GM18861 (cell line): ENCODE measurements at regions not wholly inside any gene's neighbourhood (a gene's known extent, or its start where the extent isn't known, plus 50 kb on each side); places are given as distances from the start of the nearest gene placed in this dataset.
"Not testable (repeated sequence)": the region's sequence is repeated elsewhere in the genome, so short reads cannot be mapped to it uniquely, and the experiment has no call there.

Source experiments
- ATAC-seq: cut with Tn5 transposase; IDR thresholded peaks from one replicate; pipeline ENCODE4 v1.9.1; 2021; ENCODE audit not compliant: unreplicated experiment

GRCh38 chr2:47690706-47691325, 92.1 kb upstream of the MSH6 start:
- ATAC-seq = not testable (repeated sequence)

GRCh38 chr2:47690132-47690531, 92.8 kb upstream of the MSH6 start:
- no peak for ATAC-seq

GRCh38 chr2:47689118-47689517, 93.8 kb upstream of the MSH6 start:
- ATAC-seq = peak; percentile 44

GRCh38 chr2:47688561-47688960, 94.4 kb upstream of the MSH6 start:
- no peak for ATAC-seq

GRCh38 chr2:47687856-47688255, 95.1 kb upstream of the MSH6 start:
- ATAC-seq = no peak

GRCh38 chr2:47686018-47686417, 96.9 kb upstream of the MSH6 start:
- ATAC-seq = no peak

GRCh38 chr2:47682216-47682749, 100.7 kb upstream of the MSH6 start:
- ATAC-seq = no peak

GRCh38 chr2:47676261-47676926, 105.6 kb upstream of the KCNK12 start:
- ATAC-seq = no peak

- ATAC-seq = no peak
Observed at GRCh38 chr2:47675196-47675825, 104.5 kb upstream of the KCNK12 start.

GRCh38 chr2:47666332-47666731, 95.5 kb upstream of the KCNK12 start:
- no peak for ATAC-seq

- ATAC-seq = no peak
Observed at GRCh38 chr2:47664817-47665216, 94.0 kb upstream of the KCNK12 start.

GRCh38 chr2:47662552-47662951, 91.8 kb upstream of the KCNK12 start:
- no peak for ATAC-seq

- ATAC-seq = no peak
Observed at GRCh38 chr2:47661310-47661709, 90.5 kb upstream of the KCNK12 start.

- no peak for ATAC-seq
Observed at GRCh38 chr2:47660168-47660567, 89.4 kb upstream of the KCNK12 start.

- ATAC-seq = no peak
Observed at GRCh38 chr2:47658646-47659320, 88.0 kb upstream of the KCNK12 start.

GRCh38 chr2:47657886-47658489, 87.2 kb upstream of the KCNK12 start:
- ATAC-seq = no peak

- ATAC-seq = no peak
Observed at GRCh38 chr2:47656715-47657600, 86.2 kb upstream of the KCNK12 start.

GRCh38 chr2:47655563-47655880, 84.7 kb upstream of the KCNK12 start:
- ATAC-seq = no peak

GRCh38 chr2:47654790-47655562, 84.2 kb upstream of the KCNK12 start:
- peak; percentile 79 for ATAC-seq
